HEK293 (cell line): ENCODE measurements at regions not wholly inside any gene's neighbourhood (a gene's known extent, or its start where the extent isn't known, plus 50 kb on each side); places are given as distances from the start of the nearest gene placed in this dataset.

ENCODE experiments used
- CTCF ChIP-seq: fragments of 450-650 bp; formaldehyde crosslinking; IDR thresholded peaks from 2 replicates; pipeline ENCODE4 v1.5.1; 2016; ENCODE audit warnings: missing biosample characterization, missing genetic modification characterization
- REPIN1 ChIP-seq: fragments of 450-650 bp; formaldehyde crosslinking; IDR thresholded peaks from 2 replicates; pipeline ENCODE4 v1.5.1; 2017; ENCODE audit warnings: missing biosample characterization, missing genetic modification characterization, low read depth
- REST ChIP-seq: fragments of 450-650 bp; formaldehyde crosslinking; IDR thresholded peaks from 2 replicates; pipeline ENCODE4 v1.5.1; 2016; ENCODE audit warnings: missing biosample characterization, missing genetic modification characterization
- SCRT1 ChIP-seq: fragments of 450-650 bp; formaldehyde crosslinking; IDR thresholded peaks from 2 replicates; pipeline ENCODE4 v1.5.1; 2016; ENCODE audit warnings: missing biosample characterization, missing genetic modification characterization, borderline replicate concordance
- SP2 ChIP-seq: fragments of 450-650 bp; formaldehyde crosslinking; IDR thresholded peaks from 2 replicates; pipeline ENCODE4 v1.5.1; 2016; ENCODE audit warnings: missing biosample characterization, missing genetic modification characterization
- ZBTB21 ChIP-seq: fragments of 450-650 bp; formaldehyde crosslinking; IDR thresholded peaks from 2 replicates; pipeline ENCODE4 v1.5.1; 2017; ENCODE audit warnings: missing biosample characterization, missing genetic modification characterization
- ZFP37 ChIP-seq: fragments of 450-650 bp; formaldehyde crosslinking; IDR thresholded peaks from 2 replicates; pipeline ENCODE4 v1.5.1; 2016; ENCODE audit warnings: missing biosample characterization, missing genetic modification characterization
- ZNF146 ChIP-seq: fragments of 450-650 bp; formaldehyde crosslinking; IDR thresholded peaks from 2 replicates; pipeline ENCODE4 v1.5.1; 2016; ENCODE audit warnings: missing biosample characterization, missing genetic modification characterization
- ZNF398 ChIP-seq: fragments of 450-650 bp; formaldehyde crosslinking; IDR thresholded peaks from 2 replicates; pipeline ENCODE4 v1.5.1; 2017; ENCODE audit warnings: missing biosample characterization, missing genetic modification characterization
- ZNF423 ChIP-seq: fragments of 450-650 bp; formaldehyde crosslinking; IDR thresholded peaks from 2 replicates; pipeline ENCODE4 v1.5.1; 2016; ENCODE audit warnings: missing biosample characterization, missing genetic modification characterization
- ZNF449 ChIP-seq: fragments of 450-650 bp; formaldehyde crosslinking; IDR thresholded peaks from 2 replicates; pipeline ENCODE4 v1.5.1; 2017; ENCODE audit warnings: missing biosample characterization, mild to moderate bottlenecking, missing genetic modification characterization, moderate library complexity
- ZNF561 ChIP-seq: fragments of 450-650 bp; IDR thresholded peaks from 2 replicates; pipeline ENCODE4 v1.5.1; 2018; ENCODE audit warnings: missing biosample characterization, missing genetic modification characterization, borderline replicate concordance
- ZNF768 ChIP-seq: fragments of 450-650 bp; formaldehyde crosslinking; IDR thresholded peaks from 2 replicates; pipeline ENCODE4 v1.5.1; 2018; ENCODE audit warnings: missing biosample characterization, mild to moderate bottlenecking, missing genetic modification characterization

- TF ChIP-seq ZFP37 (tag by site-specific recombination) (no peak), ZBTB21 (tag by site-specific recombination) (no peak), REPIN1 (tag by site-specific recombination) (no peak), CTCF (tag by site-specific recombination) (no peak), SP2 (tag by site-specific recombination) (no peak), ZNF423 (no peak), ZNF768 (tag by site-specific recombination) (no peak), ZNF146 (tag by site-specific recombination) (no peak), REST (tag by site-specific recombination) (no peak), ZNF398 (tag by site-specific recombination) (no peak), ZNF561 (tag by site-specific recombination) (no peak), SCRT1 (tag by site-specific recombination) (no peak), ZNF449 (tag by site-specific recombination) (no peak)
These were observed 298.2 kb downstream of the SPATA17 start for GRCh38 chr1:217929213-217929885.
